Activated CD4-positive, CD25-positive, alpha-beta regulatory T cell (primary cell): ENCODE measurements at regions not wholly inside any gene's neighbourhood (a gene's known extent, or its start where the extent isn't known, plus 50 kb on each side); places are given as distances from the start of the nearest gene placed in this dataset.

Experiments used
- DNase-seq, 4 experiments: peaks; one replicate each; lab custom pipeline; 2025; lab: John Stamatoyannopoulos, UW

GRCh38 chr2:217160978-217161973, 301.4 kb upstream of the TNP1 start:
- no peak for DNase-seq

- no peak for DNase-seq
These were observed 300.4 kb upstream of the TNP1 start for GRCh38 chr2:217160103-217160743.

- no peak for DNase-seq
These were observed 299.1 kb upstream of the TNP1 start for GRCh38 chr2:217158928-217159327.

DNA sequence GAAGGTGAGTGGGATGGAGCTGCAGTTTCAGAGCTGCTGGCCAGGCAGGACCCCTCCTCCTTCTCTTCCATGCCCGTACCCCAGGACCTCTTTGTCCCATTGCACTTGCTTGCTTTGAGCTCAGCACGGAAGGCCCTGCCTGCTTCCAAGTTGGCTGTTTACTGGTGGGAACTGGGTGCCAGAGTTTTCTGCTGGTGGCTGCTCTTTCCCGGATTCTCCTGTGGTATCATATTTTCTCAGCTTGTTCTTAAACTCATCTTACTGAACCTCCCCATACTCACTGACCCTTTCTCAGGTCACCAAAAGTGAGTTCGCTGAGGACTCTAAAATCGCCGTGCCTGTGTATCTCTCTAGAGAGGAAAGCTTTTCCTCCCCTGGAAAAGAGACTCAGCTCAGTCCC, 297.7 kb upstream of the TNP1 start:
- no peak for DNase-seq

GRCh38 chr2:217156801-217157200, 296.9 kb upstream of the TNP1 start:
- no peak for DNase-seq

DNA sequence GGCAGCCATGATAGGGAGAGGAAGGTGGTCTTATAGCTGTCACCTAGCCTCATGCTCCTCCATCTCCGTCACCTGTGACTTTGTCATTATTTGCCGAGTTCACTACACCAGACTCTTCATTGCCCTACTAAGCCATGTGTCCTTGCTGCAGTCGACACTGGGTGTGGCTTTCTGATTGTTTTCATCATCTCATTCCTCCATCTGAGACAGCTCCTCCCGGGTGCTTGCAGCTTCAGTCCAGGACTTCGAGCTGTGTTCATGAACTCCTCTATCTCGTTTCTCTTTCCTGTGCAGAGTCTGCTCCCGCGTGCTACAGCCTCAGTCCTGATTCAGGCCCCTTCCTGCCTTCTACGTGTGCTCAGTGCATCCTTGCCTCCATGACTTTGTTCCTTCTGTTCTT, 295.1 kb upstream of the TNP1 start:
- no peak for DNase-seq

DNA sequence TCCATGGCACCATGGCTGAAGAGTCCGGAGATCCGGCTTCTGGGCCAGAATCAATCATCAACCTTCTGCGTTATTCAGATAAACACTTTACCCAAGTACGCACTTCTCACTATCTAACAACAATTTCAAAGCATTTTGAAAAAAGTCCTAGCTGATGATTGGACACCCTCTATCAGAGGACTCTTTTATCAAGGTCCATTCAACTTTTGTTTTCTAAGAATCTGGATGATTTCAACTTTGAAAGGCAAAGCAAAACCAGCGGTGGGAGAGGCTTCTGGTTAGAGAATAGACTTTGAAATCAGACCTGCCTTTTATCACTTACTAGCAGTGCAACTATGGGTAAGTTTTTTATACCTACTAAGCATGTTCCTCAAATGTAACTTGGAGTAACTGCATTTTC, 293.6 kb upstream of the TNP1 start:
- no peak for DNase-seq

DNA sequence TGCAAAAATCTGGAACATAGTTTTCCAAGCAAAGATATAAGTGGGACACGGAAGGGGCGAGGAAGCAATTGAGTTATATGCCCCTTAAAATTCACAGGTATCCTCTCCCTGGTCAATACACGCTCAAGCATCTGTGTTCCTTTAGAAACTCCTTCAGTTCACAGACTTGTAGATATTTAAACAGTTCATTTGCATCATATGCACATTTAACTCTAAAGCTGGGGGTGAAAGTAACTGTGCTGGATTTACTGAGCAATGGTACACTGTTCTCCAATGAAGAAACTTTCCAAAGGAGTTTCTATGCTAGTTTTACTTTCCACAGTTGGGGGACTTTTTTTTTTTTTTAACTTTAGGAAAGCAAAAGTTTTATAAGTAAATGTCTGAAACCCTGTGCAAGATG, 293.0 kb upstream of the TNP1 start:
- no peak for DNase-seq

DNA sequence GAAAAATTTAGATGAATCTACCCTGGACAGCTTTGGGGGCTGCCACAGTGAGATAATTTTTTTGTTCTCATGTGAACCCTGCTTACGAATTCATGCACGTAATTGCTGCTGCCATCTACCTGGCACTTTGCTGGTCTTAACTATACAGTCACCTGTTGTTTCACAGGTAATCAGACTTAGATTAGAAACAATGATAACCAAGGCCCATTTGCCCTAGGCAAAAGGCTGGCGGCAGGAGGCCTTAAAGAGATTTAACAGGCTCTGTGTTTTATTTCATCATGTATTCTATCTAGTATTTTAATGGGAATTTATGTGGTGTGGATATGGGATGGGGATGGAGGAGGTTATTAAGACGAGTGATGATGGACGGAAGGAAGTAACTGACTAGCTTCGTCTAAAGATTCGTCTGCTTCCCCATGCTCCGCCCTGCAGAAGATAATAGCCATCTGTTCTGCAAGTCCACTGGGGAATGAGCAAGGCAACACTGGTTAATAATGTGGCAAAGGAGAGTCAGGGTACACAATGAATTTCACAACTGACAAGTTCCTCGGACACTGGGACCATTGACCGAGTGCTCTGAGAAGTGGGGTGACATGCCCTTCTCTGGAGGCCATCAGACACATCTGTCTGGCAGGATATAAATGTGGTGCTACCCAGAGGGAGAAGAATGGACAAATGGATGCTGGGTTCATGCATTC, 291.8 kb upstream of the TNP1 start:
- no peak for DNase-seq

GRCh38 chr2:217150236-217150635, 290.4 kb upstream of the TNP1 start:
- DNase-seq, result no peak

- DNase-seq, result no peak
These were observed 289.3 kb upstream of the TNP1 start for GRCh38 chr2:217149087-217149660.

- DNase-seq, result no peak
These were observed 288.0 kb upstream of the TNP1 start for GRCh38 chr2:217147818-217148217.

DNA sequence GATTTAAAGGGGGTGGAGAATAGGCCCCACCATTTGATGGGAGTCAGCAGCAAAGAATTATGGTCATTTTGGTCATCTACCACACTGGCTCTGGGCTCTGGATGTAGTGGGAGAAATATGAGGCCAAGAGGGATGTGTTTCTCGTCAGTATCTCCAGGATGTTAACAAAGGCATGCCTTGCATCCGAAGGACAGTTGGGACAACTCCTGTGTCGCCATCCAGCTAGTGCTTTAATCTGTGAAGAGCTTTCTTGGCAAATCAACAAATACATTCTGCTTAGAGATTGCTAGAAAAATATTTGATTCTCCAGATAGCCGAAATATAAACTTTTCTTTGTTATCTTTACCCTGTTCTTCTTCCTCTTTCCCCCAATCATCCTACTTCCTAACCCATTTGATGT, 287.1 kb upstream of the TNP1 start:
- DNase-seq, result no peak

DNA sequence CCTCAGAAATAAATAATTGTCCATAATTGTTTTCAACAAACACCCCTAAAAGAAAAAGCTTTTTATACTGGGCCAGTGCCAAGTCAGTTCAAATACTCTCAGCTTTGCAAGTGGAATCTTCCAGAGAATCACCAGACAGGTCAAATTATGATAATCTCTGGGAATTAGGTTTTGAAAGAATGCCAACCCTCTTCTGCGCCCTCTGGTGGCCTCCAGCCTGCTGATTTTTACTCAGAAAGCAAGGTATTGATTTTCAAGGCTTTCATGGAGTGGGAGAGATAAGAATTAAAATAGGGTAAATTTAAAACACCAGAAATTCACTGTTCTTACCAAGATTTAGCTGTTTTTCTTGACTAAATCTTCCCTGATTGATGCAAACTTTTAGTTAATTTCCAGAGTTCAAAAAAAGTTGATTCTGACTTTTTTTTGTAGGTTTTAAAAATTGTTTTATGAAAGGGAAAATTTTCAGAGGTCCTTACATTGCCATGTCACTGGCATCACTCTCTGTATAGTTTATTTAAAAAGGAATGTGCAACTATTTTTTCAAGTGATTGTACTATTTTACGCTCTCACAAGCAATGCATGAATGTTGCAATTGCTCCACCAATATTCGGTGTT, 282.9 kb upstream of the TNP1 start:
- no peak for DNase-seq

DNA sequence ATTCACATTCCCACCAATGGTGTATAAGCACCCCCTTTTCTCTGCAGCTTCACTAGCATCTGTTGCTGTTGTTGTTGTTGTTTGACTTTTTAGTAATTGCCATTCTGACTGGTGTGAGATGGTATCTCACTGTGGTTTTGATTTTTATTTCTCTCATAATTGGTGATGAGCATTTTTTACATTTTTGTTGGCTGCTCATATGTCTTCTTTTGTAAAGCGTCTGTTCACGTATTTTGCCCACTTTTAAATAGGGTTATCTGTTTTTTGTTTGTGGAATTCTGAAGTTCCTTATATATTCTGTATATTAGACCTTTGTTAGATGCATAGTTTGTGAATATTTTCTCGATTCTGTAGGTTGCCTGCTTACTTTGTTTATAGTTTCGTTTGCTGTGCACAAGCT, 278.4 kb upstream of the TNP1 start:
- DNase-seq, result no peak

GRCh38 chr2:217127744-217128143, 267.9 kb upstream of the TNP1 start:
- DNase-seq, result no peak

- DNase-seq, result no peak
These were observed 265.1 kb upstream of the TNP1 start for GRCh38 chr2:217125014-217125413.

DNA sequence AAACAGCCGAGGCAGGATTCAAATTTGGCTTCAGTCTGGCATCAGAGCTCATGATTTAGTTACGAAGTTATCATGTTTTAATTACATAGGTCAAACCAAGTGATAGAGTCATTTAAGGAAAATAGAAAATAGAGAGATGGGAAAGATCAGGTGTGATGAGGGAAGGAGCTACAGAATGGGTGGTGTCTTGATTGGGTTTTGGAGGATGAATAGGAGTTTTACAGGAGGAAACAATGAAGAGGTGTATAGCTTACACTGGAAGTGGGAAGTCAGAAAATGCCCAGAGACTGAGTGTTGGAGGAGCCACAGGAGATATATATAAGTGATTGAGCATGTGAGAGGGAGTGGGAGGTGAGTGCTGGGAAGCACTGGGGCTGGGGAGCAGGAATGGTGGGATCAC, 264.2 kb upstream of the TNP1 start:
- DNase-seq, result no peak

DNA sequence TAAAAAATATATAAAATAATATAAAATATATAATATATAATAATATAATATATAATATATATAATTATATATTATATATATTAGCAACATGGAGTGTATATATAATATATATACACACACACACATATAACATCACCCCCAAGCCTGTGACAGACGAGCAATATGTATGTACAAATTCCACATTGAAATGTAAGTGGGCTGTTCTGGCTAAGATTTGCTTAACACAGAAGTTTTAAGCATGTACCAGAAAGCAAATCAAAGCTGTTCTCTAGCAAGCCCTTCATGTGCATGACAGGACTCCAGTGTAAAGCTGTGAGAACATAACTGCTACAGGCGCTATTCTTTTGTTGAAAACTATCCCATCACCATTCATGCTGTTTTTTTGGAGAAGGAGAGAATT, 261.7 kb upstream of the TNP1 start:
- no peak for DNase-seq

- no peak for DNase-seq
These were observed 260.6 kb upstream of the TNP1 start for GRCh38 chr2:217120429-217120828.

DNA sequence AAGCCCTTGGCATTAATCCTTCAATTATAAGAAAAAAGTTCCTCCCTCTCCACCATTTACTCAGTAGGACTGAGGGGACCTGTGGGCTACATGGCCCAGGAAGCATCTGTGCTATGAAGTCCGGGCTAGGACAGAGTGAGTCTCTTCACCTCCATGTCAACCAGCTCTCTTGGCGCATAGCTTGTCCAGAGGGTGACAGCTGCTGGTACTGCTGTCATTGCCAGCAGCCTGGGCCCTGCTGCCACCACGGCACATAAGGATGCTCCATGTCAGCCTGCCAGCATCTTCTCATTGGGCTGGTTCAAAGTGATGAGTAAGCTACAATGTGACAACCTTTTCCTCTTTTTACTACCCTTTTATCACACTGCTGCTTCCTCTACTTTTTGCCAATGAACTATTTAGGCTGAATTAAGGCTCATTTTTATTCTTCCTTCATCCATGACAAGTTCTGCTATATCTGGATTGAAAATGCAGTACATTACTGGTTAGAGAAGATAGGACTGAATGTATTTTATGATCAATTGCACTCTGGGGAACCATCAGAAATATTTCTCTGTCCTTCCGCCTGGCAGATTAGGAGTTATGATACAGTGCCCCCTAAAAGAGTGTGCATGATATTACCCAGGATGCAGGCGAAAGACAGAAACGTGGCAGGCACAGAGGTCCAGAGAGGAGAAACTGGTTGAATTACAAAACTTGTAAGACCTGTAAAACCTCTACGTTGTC, 258.9 kb upstream of the TNP1 start:
- no peak for DNase-seq
